Muscle layer of duodenum (tissue), 2 donors: ENCODE measurements at regions not wholly inside any gene's neighbourhood (a gene's known extent, or its start where the extent isn't known, plus 50 kb on each side); places are given as distances from the start of the nearest gene placed in this dataset.

Experiments
- H3K27ac ChIP-seq: one replicate; pipeline ENCODE4 v1.7.0; 2013; ENCODE audit warnings: mild to moderate bottlenecking, low read length
- H3K27me3 ChIP-seq: one replicate; pipeline ENCODE4 v1.7.0; 2013; ENCODE audit warnings: low read depth, mild to moderate bottlenecking, control low read depth, low read length
- H3K36me3 ChIP-seq, 2 donors: one replicate each; pipeline ENCODE4 v1.7.0; 2013; ENCODE audit warnings: low read length in 2 of 2, control low read depth in 1 of 2, mild to moderate bottlenecking in 1 of 2; ENCODE audit not compliant: insufficient read depth in 2 of 2, control insufficient read depth in 1 of 2
- H3K4me1 ChIP-seq, 2 donors: one replicate each; pipeline ENCODE4 v1.7.0; 2013; ENCODE audit warnings: low read length in 2 of 2, mild to moderate bottlenecking in 2 of 2, control low read depth in 1 of 2, moderate library complexity in 1 of 2; ENCODE audit not compliant: insufficient read depth in 2 of 2, control insufficient read depth in 1 of 2
- H3K4me3 ChIP-seq, 2 donors: one replicate each; pipeline ENCODE4 v1.7.0; 2013; ENCODE audit warnings: low read length in 2 of 2, low read depth in 1 of 2, mild to moderate bottlenecking in 1 of 2
- H3K9me3 ChIP-seq, 2 donors: one replicate each; pipeline ENCODE4 v1.7.0; 2013; ENCODE audit warnings: low read length in 2 of 2, control low read depth in 1 of 2, mild to moderate bottlenecking in 1 of 2; ENCODE audit not compliant: control insufficient read depth in 1 of 2
- donor health status: healthy.

- H3K9me3 ChIP-seq: no peaks in the 10 kb centered on the region
- H3K4me1 ChIP-seq: no peaks in the 10 kb centered on the region
- no peaks in the 10 kb centered on the region for H3K36me3 ChIP-seq
- H3K4me3 ChIP-seq: no peak overlapping the region
- no peak overlapping the region for H3K27ac ChIP-seq
- no peaks in the 10 kb centered on the region for H3K27me3 ChIP-seq
Observed at GRCh38 chr5:63152871-63153270, 574.3 kb downstream of the LRRC70 start.

GRCh38 chr5:63145167-63145566 lies 566.5 kb downstream of the LRRC70 start:
- Histone ChIP-seq H3K36me3 (no peaks in the 10 kb centered on the region), H3K4me1 (no peaks in the 10 kb centered on the region), H3K27ac (no peak overlapping the region), H3K27me3 (no peaks in the 10 kb centered on the region), H3K9me3 (no peaks in the 10 kb centered on the region), H3K4me3 (no peak overlapping the region)

- no peak overlapping the region for H3K4me3 ChIP-seq
- no peaks in the 10 kb centered on the region for H3K36me3 ChIP-seq
- H3K27ac ChIP-seq: no peak overlapping the region
- H3K9me3 ChIP-seq: no peaks in the 10 kb centered on the region
- H3K27me3 ChIP-seq: no peaks in the 10 kb centered on the region
- no peaks in the 10 kb centered on the region for H3K4me1 ChIP-seq
Observed at GRCh38 chr5:63141591-63141990, 563.0 kb downstream of the LRRC70 start.

- Histone ChIP-seq H3K27ac (no peak overlapping the region), H3K4me1 (no peaks in the 10 kb centered on the region)
Observed at GRCh38 chr5:63135291-63135690, 556.7 kb downstream of the LRRC70 start.

GRCh38 chr5:63131626-63132285 lies 553.1 kb downstream of the LRRC70 start:
- no peak overlapping the region for H3K27ac ChIP-seq
- no peak overlapping the region for H3K4me3 ChIP-seq
- H3K4me1 ChIP-seq: no peaks in the 10 kb centered on the region
- no peaks in the 10 kb centered on the region for H3K36me3 ChIP-seq
- H3K27me3 ChIP-seq: no peaks in the 10 kb centered on the region
- no peaks in the 10 kb centered on the region for H3K9me3 ChIP-seq

More at GRCh38 chr5:63135291-63135690, 556.7 kb downstream of the LRRC70 start:
- Histone ChIP-seq H3K4me3 (no peak overlapping the region), H3K36me3 (no peaks in the 10 kb centered on the region), H3K27me3 (no peaks in the 10 kb centered on the region), H3K9me3 (no peaks in the 10 kb centered on the region)

- H3K4me1 ChIP-seq: no peaks in the 10 kb centered on the region
- H3K9me3 ChIP-seq: no peaks in the 10 kb centered on the region
- H3K27me3 ChIP-seq: no peaks in the 10 kb centered on the region
- no peak overlapping the region for H3K27ac ChIP-seq
- no peaks in the 10 kb centered on the region for H3K36me3 ChIP-seq
- H3K4me3 ChIP-seq: no peak overlapping the region
Observed at GRCh38 chr5:63128761-63129160, 550.1 kb downstream of the LRRC70 start.

- H3K36me3 ChIP-seq: no peaks in the 10 kb centered on the region
- H3K9me3 ChIP-seq: no peaks in the 10 kb centered on the region
- no peaks in the 10 kb centered on the region for H3K4me1 ChIP-seq
- no peak overlapping the region for H3K4me3 ChIP-seq
- H3K27ac ChIP-seq: no peak overlapping the region
- H3K27me3 ChIP-seq: no peaks in the 10 kb centered on the region
Observed at GRCh38 chr5:63128018-63128417, 549.4 kb downstream of the LRRC70 start.

- Histone ChIP-seq H3K4me3 (no peak overlapping the region), H3K27me3 (no peaks in the 10 kb centered on the region)
Observed at GRCh38 chr5:63127054-63127453, 548.4 kb downstream of the LRRC70 start.

GRCh38 chr5:63125862-63126261 lies 547.2 kb downstream of the LRRC70 start:
- no peaks in the 10 kb centered on the region for H3K9me3 ChIP-seq
- H3K27me3 ChIP-seq: no peaks in the 10 kb centered on the region
- H3K27ac ChIP-seq: no peak overlapping the region
- no peaks in the 10 kb centered on the region for H3K36me3 ChIP-seq
- H3K4me1 ChIP-seq: no peaks in the 10 kb centered on the region
- no peak overlapping the region for H3K4me3 ChIP-seq

More at GRCh38 chr5:63127054-63127453, 548.4 kb downstream of the LRRC70 start:
- no peaks in the 10 kb centered on the region for H3K36me3 ChIP-seq
- no peak overlapping the region for H3K27ac ChIP-seq
- no peaks in the 10 kb centered on the region for H3K4me1 ChIP-seq
- H3K9me3 ChIP-seq: no peaks in the 10 kb centered on the region

GRCh38 chr5:63125392-63125791 lies 546.8 kb downstream of the LRRC70 start:
- Histone ChIP-seq H3K4me3 (no peak overlapping the region), H3K4me1 (no peaks in the 10 kb centered on the region), H3K27me3 (no peaks in the 10 kb centered on the region), H3K27ac (no peak overlapping the region), H3K9me3 (no peaks in the 10 kb centered on the region), H3K36me3 (no peaks in the 10 kb centered on the region)

- H3K9me3 ChIP-seq: no peaks in the 10 kb centered on the region
- H3K27me3 ChIP-seq: no peaks in the 10 kb centered on the region
- H3K4me1 ChIP-seq: no peaks in the 10 kb centered on the region
- no peak overlapping the region for H3K27ac ChIP-seq
- H3K36me3 ChIP-seq: no peaks in the 10 kb centered on the region
- no peak overlapping the region for H3K4me3 ChIP-seq
Observed at GRCh38 chr5:63124266-63124665, 545.6 kb downstream of the LRRC70 start.

GRCh38 chr5:63121471-63121870 lies 542.9 kb downstream of the LRRC70 start:
- H3K27me3 ChIP-seq: no peaks in the 10 kb centered on the region
- no peaks in the 10 kb centered on the region for H3K9me3 ChIP-seq
- no peaks in the 10 kb centered on the region for H3K4me1 ChIP-seq
- H3K36me3 ChIP-seq: no peaks in the 10 kb centered on the region
- H3K27ac ChIP-seq: no peak overlapping the region
- no peak overlapping the region for H3K4me3 ChIP-seq
